Type B pancreatic cell (in vitro differentiated cells): ENCODE measurements at regions not wholly inside any gene's neighbourhood (a gene's known extent, or its start where the extent isn't known, plus 50 kb on each side); places are given as distances from the start of the nearest gene placed in this dataset.

Source experiments
- DNase-seq: peaks from one replicate; pipeline ENCODE4 v3.0.0; 2021; ENCODE audit warnings: mixed read lengths; ENCODE audit not compliant: unreplicated experiment; ENCODE audit errors: extremely low spot score
- H3K27ac Mint-ChIP-seq: 2 replicates; pipeline ENCODE4 v1.8.0; 2021; ENCODE audit warnings: mild to moderate bottlenecking, mixed read lengths
- H3K27me3 Mint-ChIP-seq: 2 replicates; pipeline ENCODE4 v1.8.0; 2021; ENCODE audit warnings: mixed read lengths
- H3K36me3 Mint-ChIP-seq: 2 replicates; pipeline ENCODE4 v1.8.0; 2021; ENCODE audit warnings: mixed read lengths
- H3K4me1 Mint-ChIP-seq: one replicate; pipeline ENCODE4 v1.8.0; 2021; ENCODE audit warnings: mixed read lengths; ENCODE audit not compliant: unreplicated experiment
- H3K4me3 Mint-ChIP-seq: 2 replicates; pipeline ENCODE4 v1.8.0; 2021; ENCODE audit warnings: mild to moderate bottlenecking, mixed read lengths
- H3K9me3 Mint-ChIP-seq: 2 replicates; pipeline ENCODE4 v1.8.0; 2021; ENCODE audit warnings: mixed read lengths
- TF ChIP-seq, protein P1 (sequence below): fragments of 200-600 bp; sonication (generic); conservative IDR thresholded peaks from 2 replicates; pipeline ENCODE4 v1.5.0; 2021; ENCODE audit warnings: antibody characterized with exemption, mild to moderate bottlenecking

DNA sequence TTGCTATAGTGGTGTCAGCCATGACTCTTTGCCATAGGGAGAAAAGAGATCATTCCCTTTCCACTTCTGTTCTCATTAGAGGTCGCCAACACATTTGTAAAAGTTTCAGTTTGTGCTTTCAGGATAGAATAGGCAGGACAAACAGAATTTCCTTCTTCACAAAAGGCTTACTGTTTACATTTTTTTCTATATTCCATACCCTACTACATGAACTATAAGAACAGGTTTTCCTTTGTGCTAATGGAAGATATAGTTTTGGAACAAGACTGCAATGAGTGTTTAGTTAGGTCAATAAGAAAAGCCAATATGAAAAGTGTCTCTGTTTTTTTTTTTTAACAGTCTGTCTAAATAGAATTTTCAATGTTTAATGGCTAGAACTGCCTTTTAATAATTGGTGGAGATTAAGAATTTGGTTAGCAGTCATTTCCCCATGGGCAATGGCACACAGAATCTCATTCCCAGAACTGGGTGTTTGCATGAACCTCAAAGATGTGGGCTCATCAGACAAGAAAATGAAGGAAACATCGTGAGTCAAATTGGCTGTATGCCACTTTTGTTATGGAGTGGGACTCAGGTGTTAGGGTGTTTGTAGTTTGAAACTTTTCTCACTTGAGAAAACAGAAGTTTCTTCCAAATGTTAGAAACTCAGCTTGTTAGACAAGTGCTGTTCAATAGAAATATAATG, 75.2 kb upstream of the PRLR start:
- Mint-ChIP-seq H3K4me3 (no peak overlapping the region), H3K27me3 (no peaks in the 10 kb centered on the region), H3K36me3 (no peaks in the 10 kb centered on the region), H3K27ac (no peak overlapping the region), H3K4me1 (peaks cover 24% of the 10 kb centered on the region), H3K9me3 (peaks cover 9% of the 10 kb centered on the region)
- TF ChIP-seq, protein P1, sequence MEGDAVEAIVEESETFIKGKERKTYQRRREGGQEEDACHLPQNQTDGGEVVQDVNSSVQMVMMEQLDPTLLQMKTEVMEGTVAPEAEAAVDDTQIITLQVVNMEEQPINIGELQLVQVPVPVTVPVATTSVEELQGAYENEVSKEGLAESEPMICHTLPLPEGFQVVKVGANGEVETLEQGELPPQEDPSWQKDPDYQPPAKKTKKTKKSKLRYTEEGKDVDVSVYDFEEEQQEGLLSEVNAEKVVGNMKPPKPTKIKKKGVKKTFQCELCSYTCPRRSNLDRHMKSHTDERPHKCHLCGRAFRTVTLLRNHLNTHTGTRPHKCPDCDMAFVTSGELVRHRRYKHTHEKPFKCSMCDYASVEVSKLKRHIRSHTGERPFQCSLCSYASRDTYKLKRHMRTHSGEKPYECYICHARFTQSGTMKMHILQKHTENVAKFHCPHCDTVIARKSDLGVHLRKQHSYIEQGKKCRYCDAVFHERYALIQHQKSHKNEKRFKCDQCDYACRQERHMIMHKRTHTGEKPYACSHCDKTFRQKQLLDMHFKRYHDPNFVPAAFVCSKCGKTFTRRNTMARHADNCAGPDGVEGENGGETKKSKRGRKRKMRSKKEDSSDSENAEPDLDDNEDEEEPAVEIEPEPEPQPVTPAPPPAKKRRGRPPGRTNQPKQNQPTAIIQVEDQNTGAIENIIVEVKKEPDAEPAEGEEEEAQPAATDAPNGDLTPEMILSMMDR, result no peak
- no peak for DNase-seq

DNA sequence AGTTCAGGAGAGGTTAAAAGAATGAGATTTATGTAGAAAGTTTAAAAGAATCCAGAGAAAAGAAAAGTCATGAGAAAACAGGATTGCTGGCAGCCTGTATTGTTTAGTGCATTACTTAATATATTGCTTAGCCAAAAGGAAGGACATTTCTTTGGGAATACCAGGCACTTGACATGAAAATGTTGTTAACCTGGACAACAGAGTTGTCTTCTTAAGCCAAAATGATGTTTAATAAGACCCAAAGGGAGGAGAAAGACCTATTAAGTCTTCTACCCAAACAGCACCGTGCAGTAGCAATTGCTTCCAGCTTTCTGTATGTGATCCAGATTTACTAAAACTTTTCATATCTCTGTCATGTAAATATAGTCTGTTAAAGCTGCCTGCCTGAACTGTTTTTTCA, 74.0 kb upstream of the PRLR start:
- DNase-seq, result no peak
- H3K36me3 Mint-ChIP-seq, result no peaks in the 10 kb centered on the region
- peaks cover 9% of the 10 kb centered on the region for H3K9me3 Mint-ChIP-seq
- no peaks in the 10 kb centered on the region for H3K27me3 Mint-ChIP-seq
- H3K27ac Mint-ChIP-seq, result no peak overlapping the region
- H3K4me1 Mint-ChIP-seq, result peaks cover 24% of the 10 kb centered on the region
- TF ChIP-seq, protein P1, result no peak
- H3K4me3 Mint-ChIP-seq, result no peak overlapping the region

DNA sequence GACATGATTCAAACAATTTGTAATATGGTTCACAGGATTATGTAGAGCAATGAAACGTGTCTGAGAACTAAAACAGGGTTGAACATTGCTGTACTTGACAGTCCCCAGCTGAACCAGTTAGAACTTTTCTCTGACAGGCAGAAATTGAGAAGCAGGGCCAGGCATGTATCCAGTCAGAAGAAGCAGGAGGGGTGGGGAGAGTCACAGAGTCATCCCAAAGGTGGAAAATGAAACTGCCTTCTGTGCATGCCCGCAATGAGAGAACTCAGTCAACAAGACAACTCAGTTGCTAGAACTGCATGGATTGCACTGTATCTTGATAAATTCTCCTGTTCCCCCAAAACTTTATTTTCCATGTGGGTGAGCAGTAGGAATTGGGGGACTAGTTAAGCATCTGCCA, 72.9 kb upstream of the PRLR start:
- TF ChIP-seq, protein P1, result no peak
- Mint-ChIP-seq H3K9me3 (peaks cover 9% of the 10 kb centered on the region), H3K27me3 (no peaks in the 10 kb centered on the region), H3K4me3 (no peak overlapping the region), H3K4me1 (peaks cover 19% of the 10 kb centered on the region), H3K27ac (no peak overlapping the region), H3K36me3 (no peaks in the 10 kb centered on the region)
- no peak for DNase-seq

DNA sequence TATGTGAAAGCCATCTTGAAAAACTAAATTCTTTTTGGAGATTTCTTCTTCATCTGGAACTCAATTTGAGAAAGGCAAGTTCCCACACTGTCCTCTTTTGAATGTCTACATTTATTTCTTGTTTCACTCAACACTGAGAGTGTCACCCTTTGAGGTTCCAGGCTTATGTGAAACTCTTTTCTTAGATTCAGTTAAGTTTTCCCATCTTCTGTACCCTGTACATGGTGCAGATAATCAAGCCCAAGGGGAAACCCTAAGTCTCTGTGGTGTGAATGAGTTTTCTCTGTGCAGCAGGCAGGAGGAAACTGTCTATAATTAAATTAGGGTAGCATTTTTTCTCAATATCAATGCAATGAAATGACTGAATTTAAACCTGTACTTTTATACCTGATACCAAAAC, 72.3 kb upstream of the PRLR start:
- Mint-ChIP-seq H3K36me3 (no peaks in the 10 kb centered on the region), H3K4me1 (peaks cover 18% of the 10 kb centered on the region), H3K4me3 (no peak overlapping the region)

DNA sequence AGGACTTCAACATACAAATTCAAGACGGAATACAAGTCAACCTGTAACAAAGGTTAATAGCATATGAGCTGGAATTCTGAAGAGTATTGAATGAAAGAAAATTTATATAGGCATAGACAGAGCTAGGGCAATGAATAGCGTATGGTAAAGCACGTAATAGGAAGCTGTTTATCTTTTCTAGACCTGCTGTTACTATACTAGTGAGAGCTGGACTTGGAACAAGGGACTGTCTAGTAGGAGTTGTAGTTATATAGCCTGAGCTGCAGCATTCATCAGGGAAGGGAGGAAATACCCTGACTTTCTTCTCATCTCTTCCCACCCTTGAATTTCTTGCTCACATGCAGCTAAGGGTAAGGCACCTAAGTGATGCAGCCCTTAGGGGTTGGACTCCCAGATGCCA, 67.5 kb upstream of the PRLR start:
- no peak for DNase-seq
- Mint-ChIP-seq H3K27me3 (no peaks in the 10 kb centered on the region), H3K4me1 (peaks cover 8% of the 10 kb centered on the region), H3K4me3 (no peak overlapping the region), H3K9me3 (peaks cover 9% of the 10 kb centered on the region), H3K27ac (no peak overlapping the region), H3K36me3 (no peaks in the 10 kb centered on the region)
- TF ChIP-seq, protein P1, result no peak

More for the DNA sequence above, 72.3 kb upstream of the PRLR start:
- peaks cover 9% of the 10 kb centered on the region for H3K9me3 Mint-ChIP-seq
- no peak for DNase-seq
- H3K27ac Mint-ChIP-seq, result no peak overlapping the region
- TF ChIP-seq, protein P1, result no peak
- H3K27me3 Mint-ChIP-seq, result no peaks in the 10 kb centered on the region
